ENCODE measurements at regions not wholly inside any gene's neighbourhood (a gene's known extent, or its start where the extent isn't known, plus 50 kb on each side); places are given as distances from the start of the nearest gene placed in this dataset.
A peak's percentile ranks its signal among the peaks of the same experiment; 100 is the strongest.

DNA sequence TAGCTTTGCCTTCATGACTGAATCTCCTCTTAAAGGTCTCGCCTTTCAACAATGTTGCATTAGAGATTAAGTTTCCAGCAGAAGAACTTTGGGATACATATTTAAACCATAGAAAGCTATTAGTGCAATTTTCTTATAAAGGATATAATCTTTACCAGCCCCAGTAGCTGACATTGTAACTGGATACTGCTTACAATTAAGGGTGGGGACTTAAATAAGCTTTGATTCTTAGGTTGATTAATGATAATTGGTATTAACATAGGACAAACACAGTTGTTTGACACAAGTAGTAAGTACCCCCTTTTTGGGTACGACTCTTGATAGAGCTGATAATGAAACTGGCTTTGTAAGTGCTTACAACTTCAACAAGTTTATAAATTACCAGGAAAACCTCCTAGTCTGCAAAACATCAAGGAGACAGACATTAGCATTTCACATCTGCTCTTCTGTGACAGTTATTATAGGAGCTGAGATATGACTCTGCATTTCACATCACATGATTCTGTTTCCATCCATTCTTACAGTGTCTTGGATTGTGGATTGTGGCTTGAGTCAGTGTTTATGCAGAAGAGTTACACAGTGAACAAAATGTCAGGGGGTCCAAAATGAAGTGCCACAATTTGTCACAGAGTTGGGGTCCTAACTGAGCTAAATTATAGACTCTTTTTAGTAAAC lies 249.1 kb upstream of the E2F7 start:
- DNase-seq (ENCODE audit: low spot score) = no peak

DNA sequence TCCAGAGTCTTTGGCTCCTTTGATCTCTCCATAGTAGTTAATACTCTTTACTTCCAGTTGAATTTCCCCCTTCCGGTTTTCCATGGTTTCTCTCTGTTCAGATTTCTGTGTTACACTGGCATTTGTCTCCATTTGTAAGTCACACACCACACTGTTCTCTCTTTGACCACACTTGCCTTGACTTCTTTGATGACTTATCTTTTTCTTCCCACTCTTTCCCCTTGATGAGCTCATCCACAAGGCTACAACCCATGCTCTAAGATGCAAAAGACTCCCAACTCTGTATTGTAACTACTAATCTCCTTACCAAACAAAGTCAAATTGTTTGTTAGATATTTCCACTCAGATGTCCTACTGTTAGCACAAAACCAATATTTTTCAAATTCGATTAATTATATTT lies 242.7 kb upstream of the E2F7 start:
- TF ChIP-seq, protein P1, sequence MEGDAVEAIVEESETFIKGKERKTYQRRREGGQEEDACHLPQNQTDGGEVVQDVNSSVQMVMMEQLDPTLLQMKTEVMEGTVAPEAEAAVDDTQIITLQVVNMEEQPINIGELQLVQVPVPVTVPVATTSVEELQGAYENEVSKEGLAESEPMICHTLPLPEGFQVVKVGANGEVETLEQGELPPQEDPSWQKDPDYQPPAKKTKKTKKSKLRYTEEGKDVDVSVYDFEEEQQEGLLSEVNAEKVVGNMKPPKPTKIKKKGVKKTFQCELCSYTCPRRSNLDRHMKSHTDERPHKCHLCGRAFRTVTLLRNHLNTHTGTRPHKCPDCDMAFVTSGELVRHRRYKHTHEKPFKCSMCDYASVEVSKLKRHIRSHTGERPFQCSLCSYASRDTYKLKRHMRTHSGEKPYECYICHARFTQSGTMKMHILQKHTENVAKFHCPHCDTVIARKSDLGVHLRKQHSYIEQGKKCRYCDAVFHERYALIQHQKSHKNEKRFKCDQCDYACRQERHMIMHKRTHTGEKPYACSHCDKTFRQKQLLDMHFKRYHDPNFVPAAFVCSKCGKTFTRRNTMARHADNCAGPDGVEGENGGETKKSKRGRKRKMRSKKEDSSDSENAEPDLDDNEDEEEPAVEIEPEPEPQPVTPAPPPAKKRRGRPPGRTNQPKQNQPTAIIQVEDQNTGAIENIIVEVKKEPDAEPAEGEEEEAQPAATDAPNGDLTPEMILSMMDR (IDR thresholded peaks at IDR 0.05) = no peak
- ATAC-seq (ENCODE audit: low FRiP score) (no peak), DNase-seq (ENCODE audit: low spot score) (no peak)

More for the DNA sequence above, 249.1 kb upstream of the E2F7 start:
- no peak for ATAC-seq (ENCODE audit: low FRiP score)
- TF ChIP-seq, protein P1 (IDR thresholded peaks at IDR 0.05) = no peak

DNA sequence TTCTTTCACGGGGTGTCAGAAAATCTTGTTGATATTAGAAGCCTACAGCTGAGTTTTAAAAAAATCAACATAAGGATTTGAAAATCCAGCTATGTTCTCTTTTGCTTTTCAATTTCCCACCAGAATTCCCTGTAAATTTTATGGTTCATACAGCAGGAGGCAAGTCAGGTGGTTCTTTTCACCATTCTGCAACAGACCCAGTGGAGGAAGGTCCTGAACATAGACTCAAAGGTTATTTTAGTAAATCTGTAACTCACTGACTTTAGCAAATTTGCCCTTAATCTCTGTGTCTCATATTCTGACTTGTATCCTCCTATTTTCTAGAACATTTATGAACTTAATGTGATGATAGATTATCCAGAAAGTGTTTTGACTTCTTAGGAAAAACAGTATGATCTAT lies 235.4 kb upstream of the E2F7 start:
- DNase-seq (ENCODE audit: low spot score) = no peak
- no peak for ATAC-seq (ENCODE audit: low FRiP score)
- TF ChIP-seq, protein P1 (IDR thresholded peaks at IDR 0.05) = no peak

DNA sequence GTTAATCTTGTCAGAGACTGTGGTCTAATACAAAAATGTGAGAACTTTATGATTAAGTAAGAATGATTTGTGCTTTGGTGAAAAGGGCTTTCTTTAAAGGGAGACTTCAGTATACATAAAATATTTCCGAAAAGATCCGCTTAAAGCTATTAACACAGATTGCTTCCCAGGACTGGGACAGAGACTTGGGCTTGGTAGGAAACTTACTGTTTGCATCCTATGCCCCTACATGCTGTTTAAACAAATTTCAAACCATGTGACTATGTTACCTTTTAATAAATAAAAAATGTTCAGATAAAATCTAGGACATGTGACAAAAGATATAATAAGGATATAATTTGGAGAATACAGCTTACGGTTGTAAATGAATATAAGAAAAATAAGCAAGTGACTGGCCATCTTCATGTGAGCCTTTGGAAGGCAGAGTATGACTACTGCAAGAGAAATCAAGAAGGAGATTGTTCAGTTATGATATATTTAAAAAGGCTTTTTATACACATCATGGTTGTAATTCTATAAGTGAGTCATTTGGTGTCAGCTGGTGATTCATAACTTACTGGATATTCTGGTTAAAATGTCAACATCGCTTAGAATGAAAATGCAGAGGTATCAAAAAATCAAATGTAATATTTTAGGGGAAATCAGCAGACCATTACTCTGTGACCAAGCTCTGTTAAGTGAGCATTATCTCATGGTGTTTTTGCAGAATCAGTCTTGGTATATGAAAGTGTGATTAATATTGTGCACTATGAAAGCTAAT lies 234.7 kb upstream of the E2F7 start:
- ATAC-seq (ENCODE audit: low FRiP score) (peak; percentile 87), DNase-seq (ENCODE audit: low spot score) (no peak)
- TF ChIP-seq, protein P1 (IDR thresholded peaks at IDR 0.05) = no peak

DNA sequence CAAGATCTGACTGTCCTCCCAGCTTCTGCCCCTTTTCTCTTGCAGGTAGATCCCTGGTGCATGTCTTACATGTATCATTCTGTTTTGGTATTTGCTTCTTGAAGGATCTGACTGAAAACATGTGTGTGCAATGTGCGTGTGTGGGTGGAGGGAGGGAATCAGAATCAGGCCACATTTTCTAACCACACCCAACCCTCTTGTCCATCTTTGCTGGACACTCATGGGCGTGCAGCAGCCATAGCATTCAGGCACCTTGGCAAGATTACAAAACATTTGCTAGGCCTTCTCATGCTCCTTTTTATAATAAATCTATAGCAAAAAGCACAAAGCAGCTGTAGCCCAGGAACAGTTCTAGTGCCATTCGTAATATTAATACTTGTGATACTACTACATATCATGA lies 233.6 kb upstream of the E2F7 start:
- no peak for ATAC-seq (ENCODE audit: low FRiP score)
- no peak for DNase-seq (ENCODE audit: low spot score)
- TF ChIP-seq, protein P1 (IDR thresholded peaks at IDR 0.05) = no peak

DNA sequence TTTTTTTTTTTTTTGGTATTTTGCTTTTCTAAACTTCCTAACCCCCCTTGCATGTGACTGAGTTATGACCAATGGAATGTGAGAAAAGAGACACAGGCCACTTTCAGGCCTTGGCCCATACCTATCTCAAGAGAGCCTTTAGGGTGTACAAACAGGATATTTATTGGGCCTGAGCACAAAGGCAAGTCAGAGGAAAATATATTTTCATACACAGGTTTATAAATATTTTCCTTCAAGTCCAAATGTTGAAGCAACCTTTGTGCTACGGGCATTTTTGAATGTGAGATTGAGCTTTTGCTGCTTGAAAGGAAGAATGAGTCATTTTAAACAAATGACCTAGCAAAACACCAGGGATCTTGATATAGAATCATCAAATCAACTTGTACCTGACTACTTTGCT lies 228.6 kb upstream of the E2F7 start:
- no peak for ATAC-seq (ENCODE audit: low FRiP score)
- TF ChIP-seq, protein P1 (IDR thresholded peaks at IDR 0.05) = no peak
- no peak for DNase-seq (ENCODE audit: low spot score)

DNA sequence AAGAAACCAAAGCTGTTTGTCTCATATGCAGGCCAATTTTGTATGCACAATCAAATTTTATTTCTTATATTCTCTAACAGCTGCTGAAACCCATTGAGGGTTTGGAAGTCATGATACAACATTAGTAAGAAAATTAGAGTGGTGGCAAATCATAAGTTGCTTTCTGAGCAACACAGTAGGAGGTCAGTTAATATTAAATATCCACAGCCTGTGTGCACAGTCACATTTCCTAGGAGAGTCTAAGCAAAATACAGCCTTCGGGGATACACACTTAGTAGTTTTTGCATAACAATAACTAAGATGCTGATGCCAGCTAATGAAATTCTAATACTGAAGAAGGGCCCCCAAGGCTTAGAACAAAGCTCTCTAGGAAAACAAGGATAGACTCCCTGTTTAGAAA lies 209.6 kb upstream of the E2F7 start:
- ATAC-seq (ENCODE audit: low FRiP score) (no peak), DNase-seq (ENCODE audit: low spot score) (no peak)
- TF ChIP-seq, protein P1 (IDR thresholded peaks at IDR 0.05) = no peak

Measured in omental fat pad (tissue), 3 donors.